ENCODE measurements at regions not wholly inside any gene's neighbourhood (a gene's known extent, or its start where the extent isn't known, plus 50 kb on each side); places are given as distances from the start of the nearest gene placed in this dataset.

DNA sequence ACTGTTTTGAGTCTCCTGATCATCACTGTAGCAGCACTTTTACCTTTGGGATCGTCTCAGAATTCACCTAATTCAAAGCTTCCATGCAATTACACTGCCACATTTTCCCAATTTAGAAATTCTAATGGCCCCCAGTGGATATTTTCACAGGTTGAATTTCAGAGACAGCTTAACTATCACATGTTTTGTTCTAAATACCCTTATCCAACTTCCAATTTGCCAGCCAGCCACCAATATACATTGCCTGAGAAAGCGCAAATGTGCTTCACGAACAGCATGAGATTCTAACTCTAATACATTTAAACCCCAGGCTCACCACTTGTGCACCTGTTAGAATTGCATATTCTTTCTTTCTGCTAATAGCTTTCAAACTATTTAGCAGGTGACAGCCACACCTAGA is 1160.9 kb upstream of the TMEM132C start:
- no peaks in the 10 kb centered on the region for H3K36me3 ChIP-seq (ENCODE audit: control insufficient read depth in 2 of 2, insufficient read depth in 2 of 2, low read length in 1 of 2)
- ChIA-PET RAD21 (ENCODE audit: unreplicated experiment) (no interaction called here), SMC1A (ENCODE audit: uncharacterized antibody, unreplicated experiment) (no interaction called here), POLR2A (no interaction called here), CTCF (interaction anchor here (1.2 kb wide), 1 partner anchor 47 kb away, joined by 3 read pairs; no protein-coding TSS in a partner anchor)
- no peaks in the 10 kb centered on the region; the same call in 2 of the 3 replicates for H3K9me3 ChIP-seq (replicated peaks; ENCODE audit: control insufficient read depth, insufficient read depth, low read length)
- H3K4me2 ChIP-seq (ENCODE audit: control insufficient read depth, insufficient read depth): no peak overlapping the region
- in situ Hi-C loops (cut with MboI) (no loop called here), intact Hi-C loops (cut with micrococcal nuclease; ENCODE audit: unreplicated experiment) (no loop called here)
- H2AFZ ChIP-seq (ENCODE audit: control insufficient read depth, low read depth, low read length): no peak overlapping the region
- no peaks in the 10 kb centered on the region for H4K20me1 ChIP-seq (ENCODE audit: control insufficient read depth, insufficient read depth)
- H3K9ac ChIP-seq (ENCODE audit: control insufficient read depth, insufficient read depth, low read length): no peak overlapping the region
- TF ChIP-seq, protein P1, sequence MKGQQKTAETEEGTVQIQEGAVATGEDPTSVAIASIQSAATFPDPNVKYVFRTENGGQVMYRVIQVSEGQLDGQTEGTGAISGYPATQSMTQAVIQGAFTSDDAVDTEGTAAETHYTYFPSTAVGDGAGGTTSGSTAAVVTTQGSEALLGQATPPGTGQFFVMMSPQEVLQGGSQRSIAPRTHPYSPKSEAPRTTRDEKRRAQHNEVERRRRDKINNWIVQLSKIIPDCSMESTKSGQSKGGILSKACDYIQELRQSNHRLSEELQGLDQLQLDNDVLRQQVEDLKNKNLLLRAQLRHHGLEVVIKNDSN (IDR thresholded peaks at IDR 0.05; ENCODE audit: borderline replicate concordance, extremely low read length, insufficient read depth, low read depth, low read length): no peak
- H3K4me3 ChIP-seq: no peak overlapping the region
- no peaks in the 10 kb centered on the region for H3K79me2 ChIP-seq (ENCODE audit: control insufficient read depth, insufficient read depth, low read length)
- no peak for ATAC-seq
- DNase-seq (ENCODE audit: low read depth, low spot score): no peak
- no TSS peak for BruUV-seq (replicated peaks)
- 64% methylated on average over 3 of the region's 3 CpGs for WGBS (ENCODE audit: insufficient coverage, insufficient replicate concordance, low lambda C conversion rate, missing lambda C conversion rate)
- H3K4me1 ChIP-seq (ENCODE audit: control insufficient read depth, insufficient read depth, low read length): no peaks in the 10 kb centered on the region
- no peak for FAIRE-seq
- H3K27me3 ChIP-seq (replicated peaks in 1 of 2; ENCODE audit: control insufficient read depth in 2 of 2, insufficient read depth in 2 of 2, low read length in 1 of 2): no peaks in the 10 kb centered on the region
- no peak overlapping the region for H3K27ac ChIP-seq (ENCODE audit: control insufficient read depth, insufficient read depth)

DNA sequence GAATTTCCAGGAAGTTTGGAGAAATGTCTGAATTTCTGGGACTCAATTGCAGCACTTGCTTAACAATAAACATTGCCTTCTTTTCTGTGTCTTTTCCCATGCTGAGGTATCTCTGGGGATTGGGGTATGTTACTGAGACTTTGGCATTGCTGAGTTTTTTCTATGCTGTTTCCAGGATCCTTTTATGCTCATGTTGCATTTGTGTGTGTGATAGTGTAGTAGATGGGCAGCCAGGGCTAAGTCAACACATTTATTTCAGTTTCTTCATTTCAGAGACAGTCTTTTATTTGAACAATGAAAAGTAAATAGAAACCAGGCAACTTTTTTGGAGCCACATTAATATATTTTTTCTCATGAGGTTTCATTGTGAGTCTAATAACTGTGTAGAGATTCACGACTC is 1160.3 kb upstream of the TMEM132C start:
- CTCF ChIA-PET: interaction anchor here (0.6 to 3.8 kb wide), 5 partner anchors 49 to 1757 kb away, joined by 3 to 25 read pairs (median 3); no protein-coding TSS in a partner anchor
- RAD21 ChIA-PET (ENCODE audit: unreplicated experiment): no interaction called here
- SMC1A ChIA-PET (ENCODE audit: uncharacterized antibody, unreplicated experiment): no interaction called here
- Histone ChIP-seq H3K4me3 (no peak overlapping the region), H3K4me2 (ENCODE audit: control insufficient read depth, insufficient read depth) (no peak overlapping the region), H3K36me3 (ENCODE audit: control insufficient read depth in 2 of 2, insufficient read depth in 2 of 2, low read length in 1 of 2) (no peaks in the 10 kb centered on the region), H3K4me1 (ENCODE audit: control insufficient read depth, insufficient read depth, low read length) (no peaks in the 10 kb centered on the region), H3K79me2 (ENCODE audit: control insufficient read depth, insufficient read depth, low read length) (no peaks in the 10 kb centered on the region), H3K9me3 (replicated peaks; ENCODE audit: control insufficient read depth, insufficient read depth, low read length) (no peaks in the 10 kb centered on the region), H4K20me1 (ENCODE audit: control insufficient read depth, insufficient read depth) (no peaks in the 10 kb centered on the region), H3K27me3 (replicated peaks in 1 of 2; ENCODE audit: control insufficient read depth in 2 of 2, insufficient read depth in 2 of 2, low read length in 1 of 2) (no peaks in the 10 kb centered on the region), H3K9ac (ENCODE audit: control insufficient read depth, insufficient read depth, low read length) (no peak overlapping the region), H2AFZ (ENCODE audit: control insufficient read depth, low read depth, low read length) (no peak overlapping the region), H3K27ac (ENCODE audit: control insufficient read depth, insufficient read depth) (no peak overlapping the region)
- WGBS (ENCODE audit: insufficient coverage, insufficient replicate concordance, low lambda C conversion rate, missing lambda C conversion rate): 6% methylated on average over 1 of the region's 1 CpG
- FAIRE-seq: no peak
- in situ Hi-C loops (cut with MboI) (no loop called here), intact Hi-C loops (cut with micrococcal nuclease; ENCODE audit: unreplicated experiment) (no loop called here)
- ATAC-seq: no peak
- TF ChIP-seq KLF5 (IDR thresholded peaks at IDR 0.05; ENCODE audit: partially characterized antibody): no peak
- TF ChIP-seq RCOR1 (conservative IDR thresholded peaks at IDR 0.05; ENCODE audit: low read depth, low read length): no peak
- no peak for TF ChIP-seq CBFB (IDR thresholded peaks at IDR 0.05; ENCODE audit: low read depth)
- no peak for TF ChIP-seq TCF12 (IDR thresholded peaks at IDR 0.05; ENCODE audit: low read depth, low read length)
- TF ChIP-seq POLR2AphosphoS2 (IDR thresholded peaks at IDR 0.05; ENCODE audit: low read depth, low read length): no peak
- TF ChIP-seq GABPA (IDR thresholded peaks at IDR 0.05; ENCODE audit: low read depth): no peak
- no peak for TF ChIP-seq ZSCAN29 (IDR thresholded peaks at IDR 0.05)
- TF ChIP-seq, protein P2, sequence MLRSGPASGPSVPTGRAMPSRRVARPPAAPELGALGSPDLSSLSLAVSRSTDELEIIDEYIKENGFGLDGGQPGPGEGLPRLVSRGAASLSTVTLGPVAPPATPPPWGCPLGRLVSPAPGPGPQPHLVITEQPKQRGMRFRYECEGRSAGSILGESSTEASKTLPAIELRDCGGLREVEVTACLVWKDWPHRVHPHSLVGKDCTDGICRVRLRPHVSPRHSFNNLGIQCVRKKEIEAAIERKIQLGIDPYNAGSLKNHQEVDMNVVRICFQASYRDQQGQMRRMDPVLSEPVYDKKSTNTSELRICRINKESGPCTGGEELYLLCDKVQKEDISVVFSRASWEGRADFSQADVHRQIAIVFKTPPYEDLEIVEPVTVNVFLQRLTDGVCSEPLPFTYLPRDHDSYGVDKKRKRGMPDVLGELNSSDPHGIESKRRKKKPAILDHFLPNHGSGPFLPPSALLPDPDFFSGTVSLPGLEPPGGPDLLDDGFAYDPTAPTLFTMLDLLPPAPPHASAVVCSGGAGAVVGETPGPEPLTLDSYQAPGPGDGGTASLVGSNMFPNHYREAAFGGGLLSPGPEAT (IDR thresholded peaks at IDR 0.05; ENCODE audit: low read depth): no peak
- TF ChIP-seq CBX5 (IDR thresholded peaks at IDR 0.05; ENCODE audit: low read depth): no peak
- no peak for TF ChIP-seq NFIC (IDR thresholded peaks at IDR 0.05; ENCODE audit: low read depth, low read length)
- BruUV-seq (replicated peaks): no TSS peak
- POLR2A ChIA-PET: no interaction called here
- DNase-seq (ENCODE audit: low read depth, low spot score): no peak
